ENCODE measurements at regions not wholly inside any gene's neighbourhood (a gene's known extent, or its start where the extent isn't known, plus 50 kb on each side); places are given as distances from the start of the nearest gene placed in this dataset.

DNA sequence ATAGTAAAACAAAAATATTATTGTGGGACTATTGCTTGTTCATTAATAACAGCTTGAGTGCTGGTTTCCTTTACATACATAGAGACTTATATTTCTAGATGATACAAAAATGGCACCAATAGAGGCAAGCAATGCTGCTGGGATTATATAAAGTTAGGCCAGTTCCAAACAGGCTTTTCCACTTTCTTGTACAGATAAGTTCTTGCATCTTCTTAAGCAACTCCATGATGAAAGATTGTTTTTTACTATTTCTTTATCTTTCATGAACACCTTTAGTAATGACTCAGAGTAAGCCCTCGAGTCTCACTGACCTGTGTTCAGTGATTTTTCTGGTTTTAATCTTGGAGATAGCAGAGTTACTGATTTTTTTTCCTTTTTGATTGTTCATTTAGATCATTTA lies 324.4 kb downstream of the PRR16 start:
- H4K20me1 ChIP-seq (ENCODE audit: insufficient read depth) = no peaks in the 10 kb centered on the region; the same call in 1 of the 2 replicates
- no TSS peak for BruUV-seq (replicated peaks)
- H2AFZ ChIP-seq (ENCODE audit: low read depth, low read length, poor library complexity, severe bottlenecking) = no peak overlapping the region
- no peak overlapping the region for H3K9ac ChIP-seq (ENCODE audit: low read length)
- CTCF ChIA-PET = no interaction called here
- POLR2A ChIA-PET = no interaction called here
- H3K27ac ChIP-seq (ENCODE audit: low read depth, low read length) = no peak overlapping the region
- DNase-seq (ENCODE audit: low read depth, low spot score) = no peak
- no peak overlapping the region for H3K4me3 ChIP-seq (replicated peaks in 1 of 2; ENCODE audit: low read depth in 1 of 2, low read length in 2 of 2)
- no peaks in the 10 kb centered on the region for H3K79me2 ChIP-seq (ENCODE audit: insufficient read depth, low read length)
- intact Hi-C loops (cut with micrococcal nuclease) = no loop called here
- TF ChIP-seq FOSL1 (IDR thresholded peaks at IDR 0.05; ENCODE audit: low read depth) = no peak
- no peak for TF ChIP-seq ZNF274 (IDR thresholded peaks at IDR 0.05; ENCODE audit: low read depth, low read length)
- no peak for TF ChIP-seq POLR2AphosphoS5 (IDR thresholded peaks at IDR 0.05; ENCODE audit: low read depth, low read length)
- no peak for TF ChIP-seq POLR2A (IDR thresholded peaks at IDR 0.05; ENCODE audit: borderline replicate concordance, extremely low read depth, insufficient read depth, insufficient read length)
- TF ChIP-seq, protein P1, sequence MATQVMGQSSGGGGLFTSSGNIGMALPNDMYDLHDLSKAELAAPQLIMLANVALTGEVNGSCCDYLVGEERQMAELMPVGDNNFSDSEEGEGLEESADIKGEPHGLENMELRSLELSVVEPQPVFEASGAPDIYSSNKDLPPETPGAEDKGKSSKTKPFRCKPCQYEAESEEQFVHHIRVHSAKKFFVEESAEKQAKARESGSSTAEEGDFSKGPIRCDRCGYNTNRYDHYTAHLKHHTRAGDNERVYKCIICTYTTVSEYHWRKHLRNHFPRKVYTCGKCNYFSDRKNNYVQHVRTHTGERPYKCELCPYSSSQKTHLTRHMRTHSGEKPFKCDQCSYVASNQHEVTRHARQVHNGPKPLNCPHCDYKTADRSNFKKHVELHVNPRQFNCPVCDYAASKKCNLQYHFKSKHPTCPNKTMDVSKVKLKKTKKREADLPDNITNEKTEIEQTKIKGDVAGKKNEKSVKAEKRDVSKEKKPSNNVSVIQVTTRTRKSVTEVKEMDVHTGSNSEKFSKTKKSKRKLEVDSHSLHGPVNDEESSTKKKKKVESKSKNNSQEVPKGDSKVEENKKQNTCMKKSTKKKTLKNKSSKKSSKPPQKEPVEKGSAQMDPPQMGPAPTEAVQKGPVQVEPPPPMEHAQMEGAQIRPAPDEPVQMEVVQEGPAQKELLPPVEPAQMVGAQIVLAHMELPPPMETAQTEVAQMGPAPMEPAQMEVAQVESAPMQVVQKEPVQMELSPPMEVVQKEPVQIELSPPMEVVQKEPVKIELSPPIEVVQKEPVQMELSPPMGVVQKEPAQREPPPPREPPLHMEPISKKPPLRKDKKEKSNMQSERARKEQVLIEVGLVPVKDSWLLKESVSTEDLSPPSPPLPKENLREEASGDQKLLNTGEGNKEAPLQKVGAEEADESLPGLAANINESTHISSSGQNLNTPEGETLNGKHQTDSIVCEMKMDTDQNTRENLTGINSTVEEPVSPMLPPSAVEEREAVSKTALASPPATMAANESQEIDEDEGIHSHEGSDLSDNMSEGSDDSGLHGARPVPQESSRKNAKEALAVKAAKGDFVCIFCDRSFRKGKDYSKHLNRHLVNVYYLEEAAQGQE (IDR thresholded peaks at IDR 0.05; ENCODE audit: low read depth) = no peak
- no peak for TF ChIP-seq RAD21 (IDR thresholded peaks at IDR 0.05; ENCODE audit: low read depth)
- TF ChIP-seq, protein P2, sequence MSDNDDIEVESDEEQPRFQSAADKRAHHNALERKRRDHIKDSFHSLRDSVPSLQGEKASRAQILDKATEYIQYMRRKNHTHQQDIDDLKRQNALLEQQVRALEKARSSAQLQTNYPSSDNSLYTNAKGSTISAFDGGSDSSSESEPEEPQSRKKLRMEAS (IDR thresholded peaks at IDR 0.05) = no peak
- no peak for TF ChIP-seq EGR1 (IDR thresholded peaks at IDR 0.05; ENCODE audit: low read depth)
- TF ChIP-seq SRF (IDR thresholded peaks at IDR 0.05; ENCODE audit: low read depth) = no peak
- TF ChIP-seq, protein P3, sequence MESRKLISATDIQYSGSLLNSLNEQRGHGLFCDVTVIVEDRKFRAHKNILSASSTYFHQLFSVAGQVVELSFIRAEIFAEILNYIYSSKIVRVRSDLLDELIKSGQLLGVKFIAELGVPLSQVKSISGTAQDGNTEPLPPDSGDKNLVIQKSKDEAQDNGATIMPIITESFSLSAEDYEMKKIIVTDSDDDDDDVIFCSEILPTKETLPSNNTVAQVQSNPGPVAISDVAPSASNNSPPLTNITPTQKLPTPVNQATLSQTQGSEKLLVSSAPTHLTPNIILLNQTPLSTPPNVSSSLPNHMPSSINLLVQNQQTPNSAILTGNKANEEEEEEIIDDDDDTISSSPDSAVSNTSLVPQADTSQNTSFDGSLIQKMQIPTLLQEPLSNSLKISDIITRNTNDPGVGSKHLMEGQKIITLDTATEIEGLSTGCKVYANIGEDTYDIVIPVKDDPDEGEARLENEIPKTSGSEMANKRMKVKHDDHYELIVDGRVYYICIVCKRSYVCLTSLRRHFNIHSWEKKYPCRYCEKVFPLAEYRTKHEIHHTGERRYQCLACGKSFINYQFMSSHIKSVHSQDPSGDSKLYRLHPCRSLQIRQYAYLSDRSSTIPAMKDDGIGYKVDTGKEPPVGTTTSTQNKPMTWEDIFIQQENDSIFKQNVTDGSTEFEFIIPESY (IDR thresholded peaks at IDR 0.05; ENCODE audit: extremely low read depth, insufficient replicate concordance, low read length) = no peak
- TF ChIP-seq SIN3A (IDR thresholded peaks at IDR 0.05; ENCODE audit: low read depth) = no peak
- no peak for TF ChIP-seq EZH2 (IDR thresholded peaks at IDR 0.05)
- TF ChIP-seq ELF1 (IDR thresholded peaks at IDR 0.05; ENCODE audit: borderline replicate concordance, low read depth) = no peak
- no peak for TF ChIP-seq SP1 (IDR thresholded peaks at IDR 0.05; ENCODE audit: low read depth)
- no peak for TF ChIP-seq CEBPB (IDR thresholded peaks at IDR 0.05; ENCODE audit: low read depth)
- no peak for TF ChIP-seq EZH2phosphoT487 (IDR thresholded peaks at IDR 0.05; ENCODE audit: borderline replicate concordance)
- TF ChIP-seq CBX3 (IDR thresholded peaks at IDR 0.05; ENCODE audit: low read depth) = no peak
- TF ChIP-seq JUND (IDR thresholded peaks at IDR 0.05) = no peak
- TF ChIP-seq, protein P4, sequence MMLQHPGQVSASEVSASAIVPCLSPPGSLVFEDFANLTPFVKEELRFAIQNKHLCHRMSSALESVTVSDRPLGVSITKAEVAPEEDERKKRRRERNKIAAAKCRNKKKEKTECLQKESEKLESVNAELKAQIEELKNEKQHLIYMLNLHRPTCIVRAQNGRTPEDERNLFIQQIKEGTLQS (IDR thresholded peaks at IDR 0.05) = no peak
- no peak for TF ChIP-seq TCF7L2 (IDR thresholded peaks at IDR 0.05; ENCODE audit: borderline replicate concordance, extremely low read depth, insufficient read depth, insufficient read length)
- H3K9me2 ChIP-seq (ENCODE audit: insufficient read depth) = no peaks in the 10 kb centered on the region
- RAD21 ChIA-PET (ENCODE audit: low non-redundant PET in 1 of 2, low total read pairs in 2 of 2, uncharacterized antibody in 2 of 2, unreplicated experiment in 2 of 2) = no interaction called here
- no peaks in the 10 kb centered on the region for H3K27me3 ChIP-seq (ENCODE audit: insufficient read depth, low read length)
- no peaks in the 10 kb centered on the region for H3K4me1 ChIP-seq (ENCODE audit: control insufficient read depth in 1 of 2, insufficient read depth in 2 of 2, low read length in 2 of 2)
- no peaks in the 10 kb centered on the region for H3K9me3 ChIP-seq (ENCODE audit: control insufficient read depth in 1 of 2, insufficient read depth in 1 of 2, low read depth in 1 of 2, low read length in 2 of 2)
- no peaks in the 10 kb centered on the region for H3K36me3 ChIP-seq (ENCODE audit: control insufficient read depth in 1 of 2, insufficient read depth in 2 of 2, low read length in 2 of 2)
- no peak overlapping the region for H3K4me2 ChIP-seq (ENCODE audit: low read length)
- ATAC-seq = no peak

Measured in HCT116 (cell line).